Femur (tissue), 1 donor: ENCODE measurements at regions not wholly inside any gene's neighbourhood (a gene's known extent, or its start where the extent isn't known, plus 50 kb on each side); places are given as distances from the start of the nearest gene placed in this dataset.
A peak's percentile ranks its signal among the peaks of the same experiment; 100 is the strongest.

Source experiments
- DNase-seq: peaks from one replicate; pipeline ENCODE4 v3.0.0-alpha.2; 2017

DNA sequence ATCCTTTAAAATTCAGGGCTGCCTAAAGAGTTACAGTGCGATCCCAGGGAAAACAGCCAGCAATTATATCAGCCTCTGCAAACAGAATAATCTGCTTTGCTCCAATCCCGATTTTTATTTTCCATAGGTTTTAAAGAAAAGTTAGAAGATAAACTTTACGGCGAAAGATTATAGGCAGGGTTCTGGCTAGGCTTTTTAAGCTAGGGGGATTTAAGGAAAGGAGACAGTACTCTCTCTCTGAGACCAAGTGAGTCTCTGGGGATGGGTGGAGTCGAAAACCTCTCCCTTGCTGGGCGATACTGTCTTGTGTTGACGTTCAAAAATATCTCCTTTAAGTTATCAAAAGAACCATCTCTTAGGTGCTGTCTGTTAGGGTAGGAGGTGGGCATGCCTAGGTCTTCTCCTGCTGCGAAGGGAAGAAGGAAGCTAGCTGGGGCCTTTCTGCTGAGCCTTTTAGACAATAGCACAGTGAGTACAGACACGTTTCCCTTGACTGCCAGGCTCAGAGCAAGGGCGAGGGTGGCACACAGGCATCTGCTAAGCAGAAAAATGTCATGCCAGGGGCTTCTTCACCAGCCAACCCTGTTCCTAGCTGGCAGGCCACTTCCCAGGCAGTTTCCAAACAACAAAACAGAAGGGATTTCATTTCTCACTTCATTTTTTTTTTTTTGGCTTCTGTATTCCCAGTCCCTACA is 167.9 kb upstream of the MAF start:
- no peak for DNase-seq

DNA sequence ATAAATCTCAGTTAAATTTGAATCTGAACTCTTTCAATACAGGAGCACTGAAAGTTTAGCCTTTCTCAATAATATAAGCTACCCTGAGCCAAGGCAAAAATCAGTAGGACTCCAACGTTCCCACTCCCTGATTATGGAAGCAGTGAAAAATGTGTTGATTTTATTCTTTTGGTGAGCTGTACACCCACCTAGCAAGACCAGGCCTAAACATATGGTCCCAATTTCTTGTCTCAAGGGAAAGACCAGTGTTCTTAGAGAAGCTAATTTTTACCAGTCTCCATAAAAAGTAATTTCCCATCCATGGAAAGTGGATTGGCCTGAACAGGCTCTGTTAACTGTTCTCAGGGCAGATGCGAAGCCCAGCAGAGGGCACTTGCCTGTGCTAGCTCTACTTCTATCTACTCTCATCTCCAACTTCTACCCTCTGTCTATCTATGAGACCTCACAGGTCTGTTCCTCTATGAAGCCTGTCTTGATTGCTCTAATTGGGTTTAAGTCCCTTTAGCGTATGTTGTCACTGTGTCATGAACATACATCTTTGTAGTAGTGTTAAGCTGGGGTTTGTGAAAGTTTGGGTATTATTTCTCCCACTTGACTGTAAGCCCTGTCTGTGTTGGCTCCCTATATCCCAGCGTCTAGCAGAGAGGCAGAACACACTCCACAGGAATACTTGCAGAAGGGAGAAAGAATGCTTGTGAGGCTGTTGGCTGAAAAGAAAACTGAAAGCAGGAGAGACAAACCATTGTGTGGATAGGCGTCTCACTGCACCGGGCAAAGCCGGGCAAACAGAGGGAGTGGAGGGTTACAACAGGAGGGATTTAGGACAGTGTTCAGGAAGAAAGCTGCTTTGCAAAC is 167.1 kb upstream of the MAF start:
- no peak for DNase-seq

DNA sequence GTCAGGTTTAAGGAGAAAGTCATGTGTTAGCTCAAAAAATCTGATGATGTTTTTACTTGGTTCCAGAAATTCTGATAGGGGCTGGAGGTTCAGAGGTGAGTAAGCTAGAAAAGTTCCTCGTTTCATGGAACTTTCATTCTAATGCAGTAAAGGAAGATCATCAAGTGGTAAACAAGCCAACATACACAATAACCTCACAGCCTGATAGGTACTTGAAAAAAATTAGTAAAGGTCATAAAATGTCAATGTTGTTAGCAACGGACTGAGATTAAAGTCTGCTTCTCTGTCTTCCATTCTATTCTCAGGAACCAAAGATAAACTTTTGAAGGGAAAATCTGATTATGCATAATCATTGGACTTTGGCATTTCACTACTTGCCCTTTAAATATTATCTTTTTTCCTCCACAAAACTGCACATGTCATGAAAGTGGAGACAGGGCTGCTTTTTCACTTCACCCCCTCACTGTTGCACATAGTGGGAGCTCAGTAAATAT is 165.4 kb upstream of the MAF start:
- no peak for DNase-seq

DNA sequence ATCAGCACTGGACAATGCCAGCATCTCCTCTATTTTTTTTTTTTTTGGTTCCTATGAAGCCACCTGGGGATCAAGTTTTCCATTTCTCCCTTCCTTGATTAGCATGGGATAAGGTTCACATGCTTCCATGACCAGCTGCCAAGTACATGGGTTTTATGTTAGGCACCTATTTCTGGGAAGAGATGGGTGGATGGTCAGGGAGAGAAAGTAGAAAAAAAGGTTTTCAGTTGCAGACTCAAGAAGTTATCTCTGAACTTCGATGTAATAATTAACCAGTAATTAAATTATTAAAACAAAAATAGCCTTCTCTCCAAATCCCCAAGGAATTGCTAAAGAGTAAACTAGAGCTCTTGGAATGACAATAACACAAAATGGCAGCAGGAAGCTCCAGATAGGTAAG is 164.9 kb upstream of the MAF start:
- no peak for DNase-seq

DNA sequence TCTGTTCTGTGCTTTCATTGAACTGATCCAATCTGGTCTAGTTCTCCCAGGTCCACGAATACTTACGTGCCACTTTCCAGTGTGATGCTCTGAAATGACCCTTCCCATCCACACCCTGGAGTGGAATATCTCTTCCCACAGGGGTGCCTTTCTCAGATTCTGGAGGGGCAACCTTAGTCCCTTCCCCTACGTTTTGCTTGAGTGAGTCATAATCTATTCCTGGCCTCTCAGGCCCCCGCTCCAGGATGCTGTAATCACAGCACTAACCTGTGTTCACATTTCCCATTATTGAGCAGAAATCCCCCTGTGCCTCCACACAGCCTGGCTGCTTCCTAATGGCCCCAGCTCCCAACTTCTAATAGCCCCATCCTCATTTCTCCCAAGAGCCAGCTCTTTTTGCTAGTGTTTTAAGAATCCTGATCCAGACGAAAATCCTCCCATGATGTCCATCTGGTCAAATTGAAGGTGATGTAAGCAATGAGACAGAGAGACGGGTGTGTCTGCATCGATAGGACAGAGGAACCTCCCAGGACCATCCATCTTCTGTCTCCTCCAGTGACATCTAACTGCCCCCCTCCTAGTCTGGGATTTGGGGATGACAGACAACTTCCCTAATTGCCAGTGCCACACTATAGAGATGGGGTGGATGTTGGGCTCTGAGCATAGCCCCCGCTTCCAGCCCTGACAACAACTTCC is 164.0 kb upstream of the MAF start:
- no peak for DNase-seq

DNA sequence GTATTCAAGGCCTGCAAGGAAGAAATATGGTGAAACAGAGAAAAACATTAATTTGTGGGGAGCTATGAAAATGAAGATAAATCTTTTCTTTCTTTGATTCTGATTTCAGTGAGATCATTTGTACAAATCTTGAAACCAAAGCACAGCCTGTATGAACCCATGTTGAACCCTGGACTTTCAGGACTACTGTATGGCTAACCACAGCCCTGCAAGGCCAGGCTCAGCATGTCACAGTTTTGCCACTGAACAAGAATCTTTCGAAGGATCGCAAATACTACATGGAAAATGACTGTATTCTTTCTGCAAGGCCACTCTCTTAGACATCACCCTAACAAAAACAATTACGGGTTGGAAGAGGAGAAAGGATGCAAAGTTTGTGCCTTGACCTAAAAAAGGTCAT is 161.7 kb upstream of the MAF start:
- DNase-seq = no peak

DNA sequence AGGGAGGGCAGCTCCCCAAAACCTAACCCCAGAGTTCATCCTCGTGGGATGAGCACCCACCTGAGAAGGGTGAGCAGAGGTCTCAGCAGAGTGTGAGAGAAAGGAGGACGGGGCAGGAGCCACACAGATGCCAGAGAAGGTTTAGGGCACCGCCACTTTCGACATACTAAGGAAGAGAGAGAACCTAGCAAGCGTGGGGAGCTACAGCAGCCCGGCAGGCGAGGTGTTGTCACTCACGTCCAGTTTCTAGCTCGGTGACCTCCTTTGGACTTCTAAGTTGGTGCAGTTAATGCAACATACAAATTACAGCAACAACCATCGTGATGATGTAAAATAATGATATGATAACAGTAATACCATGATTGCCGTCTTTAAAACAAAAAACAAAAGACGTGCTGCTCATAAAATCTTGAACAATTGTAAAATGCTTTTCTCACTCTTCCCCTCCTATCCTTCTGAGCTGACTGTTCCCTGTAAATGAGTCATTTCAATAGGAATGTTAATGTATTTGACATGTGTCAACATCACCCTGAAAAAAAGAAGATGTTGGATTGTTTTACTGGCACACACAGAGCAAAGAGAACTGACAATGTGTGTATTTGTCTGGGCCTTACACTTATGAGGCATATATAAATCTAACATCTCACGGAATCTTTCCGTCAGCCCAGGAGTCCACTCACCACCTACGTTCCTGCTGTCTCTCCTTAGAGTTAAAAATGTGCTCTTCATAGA is 158.2 kb upstream of the MAF start:
- DNase-seq = no peak

DNA sequence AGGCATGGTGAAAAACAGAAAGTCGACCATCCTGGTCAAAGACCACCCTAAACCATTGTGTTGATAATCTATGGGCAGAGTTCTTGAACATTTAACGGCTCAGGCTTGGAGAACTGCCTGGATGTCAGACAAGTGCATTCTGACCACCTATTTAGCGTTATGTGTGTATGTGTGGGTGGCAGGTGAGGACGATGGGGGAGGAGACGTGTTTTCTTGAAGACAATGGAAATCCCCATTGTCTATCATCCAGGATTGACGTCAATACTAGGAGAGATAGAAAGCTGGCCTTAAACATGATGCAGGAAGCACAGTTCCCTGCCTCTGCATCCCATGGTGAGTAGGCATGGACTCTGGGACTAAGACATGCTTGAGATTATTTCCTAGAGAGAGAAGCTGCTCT is 157.4 kb upstream of the MAF start:
- DNase-seq = no peak

DNA sequence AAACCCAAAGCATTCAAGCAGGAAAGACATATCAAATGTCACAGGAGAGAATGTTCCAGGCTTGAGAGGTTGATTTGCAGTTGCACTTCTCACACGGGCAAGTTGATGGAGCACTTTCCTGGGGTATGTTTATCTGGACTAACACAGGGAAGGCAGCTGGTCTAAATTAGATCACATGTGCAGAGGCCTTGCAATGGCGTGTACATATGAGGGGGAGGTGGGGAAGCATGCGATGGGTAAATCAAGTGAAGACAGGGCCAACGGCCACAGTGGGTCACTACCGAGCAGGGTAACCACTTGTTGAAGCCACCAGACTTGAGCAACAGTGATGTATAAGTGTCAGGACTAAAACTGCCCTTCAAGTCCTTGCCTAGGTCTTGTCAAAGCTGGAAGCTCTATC is 156.6 kb upstream of the MAF start:
- no peak for DNase-seq

DNA sequence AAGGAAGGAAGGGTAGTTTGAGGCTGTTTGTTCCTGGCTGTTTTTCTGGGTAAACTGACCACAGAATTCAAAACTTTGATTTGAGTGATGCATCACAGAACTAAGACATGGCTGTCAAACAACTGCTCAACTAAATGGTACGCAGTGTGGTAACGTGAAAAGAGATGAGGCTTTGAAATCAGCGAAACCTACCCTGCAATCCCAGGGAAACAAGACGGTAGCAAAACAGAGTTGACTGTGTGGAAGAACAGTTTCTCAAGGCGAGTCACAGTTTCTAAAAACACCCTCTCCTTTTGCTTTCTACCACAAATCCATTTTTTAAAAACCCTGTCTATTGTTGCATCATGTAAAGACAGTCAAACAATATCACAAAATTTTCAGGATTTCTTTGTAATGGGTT is 156.0 kb upstream of the MAF start:
- no peak for DNase-seq

DNA sequence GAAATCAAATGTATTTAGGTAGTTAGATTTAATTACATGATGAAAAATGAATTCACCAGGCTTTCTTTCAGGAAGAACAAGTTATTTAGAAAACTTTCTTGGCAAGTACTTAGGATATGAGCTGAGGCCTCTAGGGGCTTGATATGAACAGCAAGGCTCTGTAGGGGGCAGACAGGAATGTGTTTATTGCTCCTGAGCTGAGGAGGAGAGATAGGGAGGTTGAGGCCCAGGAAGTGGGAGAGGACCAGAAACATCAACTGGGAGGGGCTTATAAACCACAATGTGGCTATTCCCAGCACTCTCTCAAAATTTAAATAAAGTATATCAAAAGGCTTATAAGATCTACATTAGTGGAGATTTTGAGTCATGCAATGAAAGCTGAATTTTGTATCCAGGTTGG is 154.0 kb upstream of the MAF start:
- DNase-seq = no peak

DNA sequence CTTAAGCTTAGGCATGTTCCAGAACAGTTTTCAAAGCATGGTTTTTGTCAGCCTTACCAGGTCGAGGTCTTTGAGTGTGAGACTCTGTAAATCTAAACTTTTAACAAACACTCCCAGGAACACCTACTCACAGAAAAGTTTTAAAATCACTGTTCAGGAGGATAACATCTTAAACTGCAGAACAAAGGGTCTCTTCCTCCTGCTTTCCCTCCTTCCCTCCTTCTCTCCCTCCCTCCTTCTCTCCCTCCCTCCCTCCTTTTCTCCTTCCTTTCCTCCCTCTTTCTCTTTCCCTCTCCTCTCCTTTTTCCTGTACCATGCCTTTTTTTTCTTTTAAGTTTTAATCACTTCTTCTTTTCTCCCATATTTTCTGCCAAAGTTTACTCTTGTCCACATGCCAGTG is 153.5 kb upstream of the MAF start:
- no peak for DNase-seq

DNA sequence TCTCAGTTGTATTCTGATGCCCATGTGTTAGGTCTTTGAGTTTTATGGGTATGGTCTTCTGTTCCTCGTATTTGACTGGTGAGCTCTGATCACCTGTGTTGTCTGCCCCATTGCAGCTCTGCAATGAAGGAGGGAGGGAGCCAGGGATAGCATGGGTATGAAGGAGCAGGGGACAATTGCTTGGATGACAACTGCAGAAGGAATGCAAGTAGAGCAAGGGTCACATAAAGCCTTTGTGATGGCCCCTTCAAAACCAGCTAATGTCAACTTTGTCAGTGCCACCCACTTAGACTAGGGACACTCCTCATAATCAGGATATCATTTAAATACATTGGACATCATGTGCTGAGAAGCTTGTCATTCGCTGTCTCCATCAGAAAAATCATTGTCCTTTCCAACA is 152.7 kb upstream of the MAF start:
- no peak for DNase-seq

DNA sequence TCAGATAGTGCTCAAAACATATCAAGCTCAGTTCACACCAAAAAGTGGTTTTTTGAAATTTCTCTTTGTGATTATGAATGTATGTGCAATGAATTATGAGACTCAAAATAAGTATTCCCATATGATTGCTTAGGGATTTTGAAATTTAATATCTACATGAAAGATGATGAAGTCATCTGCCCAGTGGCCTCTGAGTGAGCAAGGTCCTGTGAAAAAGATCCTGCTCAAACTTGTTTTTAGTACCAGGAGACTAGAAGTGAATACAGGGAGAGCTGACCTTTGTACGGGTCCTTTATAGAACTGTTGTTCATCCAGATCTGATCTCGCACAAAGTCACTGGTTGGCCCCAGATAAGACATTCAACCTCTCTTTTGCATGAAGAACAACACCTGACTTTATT is 151.9 kb upstream of the MAF start:
- DNase-seq = no peak

DNA sequence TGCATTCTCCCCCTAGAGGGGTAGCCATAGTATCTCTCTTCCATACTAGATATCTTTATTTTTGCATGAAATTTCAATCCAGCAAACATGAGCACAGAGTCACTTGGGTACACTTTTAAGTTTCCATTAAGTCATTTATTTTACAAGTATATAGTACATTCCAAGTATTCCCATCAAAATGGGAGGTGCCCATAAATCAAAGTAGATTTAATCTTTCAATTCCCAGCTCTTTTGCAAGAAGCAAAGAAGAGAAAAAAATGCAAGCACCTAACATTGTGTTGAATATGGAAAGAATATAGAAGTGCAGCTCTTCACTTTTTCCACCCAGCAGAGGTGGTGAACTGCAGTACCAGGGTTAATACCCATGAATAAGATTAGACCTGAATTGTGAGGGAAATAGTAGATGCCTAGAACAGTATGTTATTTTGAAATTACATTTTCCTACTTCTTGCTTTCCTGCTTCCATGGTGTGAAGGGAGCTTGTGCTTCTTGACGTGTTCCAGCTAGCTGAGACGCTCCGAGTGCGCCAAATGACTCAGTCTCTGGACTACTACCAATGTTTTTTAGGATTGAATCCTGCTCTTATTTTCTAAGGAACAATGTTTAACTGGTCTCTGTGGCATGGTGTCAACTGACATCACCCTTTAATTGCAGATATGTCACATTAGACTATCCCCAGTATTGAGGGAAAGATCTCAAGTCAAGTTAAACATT is 151.1 kb upstream of the MAF start:
- DNase-seq = peak; percentile 87

DNA sequence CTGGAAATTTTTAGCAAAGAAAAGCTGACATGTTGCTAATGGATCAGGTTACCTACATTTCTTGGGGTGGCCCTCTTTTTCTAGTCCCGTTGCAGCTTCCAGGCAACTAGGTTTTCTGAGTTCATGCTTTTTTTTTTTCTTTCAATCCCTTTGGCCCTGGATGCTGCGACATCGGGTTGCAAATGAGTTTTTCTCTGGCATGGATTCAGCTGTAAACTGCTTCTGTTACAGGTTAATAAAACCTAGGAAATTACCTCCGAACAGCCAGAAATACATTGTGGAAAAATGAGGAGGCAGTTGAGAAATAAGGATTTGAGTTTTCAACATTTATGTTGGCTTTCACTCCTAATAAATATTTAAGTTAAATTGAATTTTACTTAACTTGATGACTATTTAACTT is 149.8 kb upstream of the MAF start:
- DNase-seq = no peak

DNA sequence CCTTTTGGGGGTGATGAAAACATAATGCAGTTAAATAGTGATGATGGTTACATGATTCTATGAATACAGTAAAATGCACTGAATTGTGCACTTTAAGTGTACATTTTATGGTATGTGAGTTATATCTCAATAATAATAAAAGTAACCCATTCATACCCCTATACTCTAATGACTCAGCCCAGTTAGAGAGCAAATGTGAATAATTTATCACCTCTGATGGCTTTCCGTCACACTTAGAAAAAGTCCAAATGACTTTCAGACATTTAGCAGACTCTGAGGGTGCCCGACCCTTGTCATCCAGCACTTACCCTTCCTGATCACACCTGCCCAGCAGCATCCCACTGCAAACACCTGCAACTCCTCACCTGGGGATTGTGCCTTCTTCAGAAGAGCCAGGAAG is 148.1 kb upstream of the MAF start:
- DNase-seq = no peak

DNA sequence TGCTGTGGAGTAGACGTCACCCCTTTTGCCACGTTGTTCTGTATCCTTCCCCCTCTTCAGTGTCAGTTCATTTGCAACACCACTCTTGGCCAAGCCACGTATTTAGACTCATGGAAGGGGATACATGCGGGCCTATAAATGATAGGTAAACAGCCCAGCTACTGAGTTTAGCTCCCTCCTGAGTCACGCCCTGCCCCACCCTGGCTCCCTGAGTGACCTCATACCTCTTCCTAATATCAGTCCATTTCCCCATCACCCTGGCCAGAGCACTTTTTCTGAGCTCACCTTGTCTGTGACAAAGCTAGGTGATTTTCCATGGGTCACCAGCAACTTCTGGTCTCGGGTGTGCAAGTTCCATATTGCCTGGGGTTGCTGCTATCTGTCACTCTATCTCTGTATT is 147.2 kb upstream of the MAF start:
- no peak for DNase-seq

DNA sequence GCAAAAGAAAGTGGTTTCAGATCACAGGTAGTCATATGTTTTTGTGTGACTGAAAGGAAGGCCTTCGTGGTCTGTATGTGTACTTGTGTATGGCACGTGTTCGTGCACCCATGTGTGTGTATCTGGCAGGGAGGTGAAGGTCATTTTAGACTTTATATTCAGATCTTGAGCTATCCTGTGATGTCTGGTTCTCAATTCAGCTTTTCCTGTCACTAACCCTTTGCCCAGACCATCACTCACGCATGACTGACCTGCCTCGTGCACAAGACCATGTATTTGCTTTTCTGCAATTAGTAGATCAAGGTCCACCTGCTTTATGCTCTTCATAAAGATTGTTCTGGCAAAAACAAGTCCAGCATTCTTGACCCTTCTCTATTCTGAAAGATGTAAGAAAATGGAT is 139.7 kb upstream of the MAF start:
- no peak for DNase-seq

DNA sequence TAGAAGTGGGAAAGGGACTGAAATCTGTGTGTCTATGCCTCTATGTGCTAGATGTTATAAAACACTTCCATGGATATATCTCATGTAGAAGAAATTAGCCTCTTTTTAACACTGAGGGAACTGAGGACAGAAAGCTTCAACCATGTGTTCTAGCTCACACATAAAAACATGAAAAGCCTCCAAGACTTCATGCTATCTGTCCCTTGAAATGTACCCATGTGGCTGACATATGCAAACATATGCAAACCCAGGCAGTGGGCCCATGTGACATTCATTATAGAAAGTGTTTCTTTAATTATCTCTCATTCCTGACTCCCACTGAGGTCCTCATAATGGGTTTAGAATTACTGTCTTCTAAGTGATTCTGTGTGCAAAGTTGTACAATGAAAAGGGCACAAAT is 134.7 kb upstream of the MAF start:
- DNase-seq = no peak

DNA sequence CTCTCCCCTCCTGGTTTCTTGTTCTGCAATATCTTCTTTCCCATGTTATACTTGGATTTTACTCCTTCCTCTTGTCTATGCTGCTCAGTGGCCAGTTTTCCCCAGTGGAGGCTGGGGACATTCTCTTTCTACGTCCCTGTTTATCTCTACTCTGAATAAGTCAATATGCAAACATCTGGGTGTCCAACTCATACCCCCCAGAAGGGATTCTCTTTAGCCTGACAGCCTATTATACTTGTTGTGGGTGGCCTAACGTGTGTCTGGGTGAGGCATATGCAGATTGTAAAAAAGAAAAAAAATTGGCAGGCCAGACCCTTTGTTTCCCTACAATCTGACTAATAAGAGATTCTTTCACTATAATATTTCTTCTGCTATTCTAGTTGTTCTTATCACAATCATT is 134.2 kb upstream of the MAF start:
- DNase-seq = no peak

DNA sequence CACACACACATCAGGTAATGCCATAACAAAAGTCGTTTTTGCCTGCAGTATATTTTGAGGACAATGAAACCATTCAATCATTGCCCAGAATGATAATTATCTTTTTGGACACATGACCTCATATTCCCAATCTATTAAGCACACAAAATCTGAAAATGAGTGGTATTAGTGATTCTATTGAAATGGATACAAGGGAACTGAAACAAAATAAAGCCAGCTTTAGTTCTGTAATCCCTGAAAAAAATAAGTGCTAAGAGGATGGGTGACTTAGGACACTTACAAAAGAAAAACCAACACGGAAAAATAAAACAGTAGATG is 128.3 kb upstream of the MAF start:
- DNase-seq = no peak
